Keratinocyte (primary cell): ENCODE measurements at regions not wholly inside any gene's neighbourhood (a gene's known extent, or its start where the extent isn't known, plus 50 kb on each side); places are given as distances from the start of the nearest gene placed in this dataset.

ENCODE experiments used
- DNase-seq: peaks from one replicate; pipeline ENCODE4 v3.0.0-alpha.2; 2011; ENCODE audit warnings: low read depth, missing footprints, low spot score
- FAIRE-seq: peaks from 2 replicates; lab custom pipeline; 2011; peaks lifted over from hg19 to GRCh38; lab: Jason Lieb, UNC
- H2AFZ ChIP-seq: 2 replicates; pipeline ENCODE4 v1.6.0; 2012; ENCODE audit warnings: low read length, control low read depth, inconsistent platforms; ENCODE audit not compliant: control insufficient read depth
- H3K27ac ChIP-seq: 2 replicates; pipeline ENCODE4 v1.5.1; 2011; ENCODE audit warnings: low read length; ENCODE audit not compliant: control insufficient read depth, insufficient read depth
- H3K27me3 ChIP-seq: 3 replicates; pipeline ENCODE4 v1.6.0; 2011; ENCODE audit warnings: low read length; ENCODE audit not compliant: control insufficient read depth, insufficient read depth; ENCODE audit errors: extremely low read depth
- H3K36me3 ChIP-seq, 2 experiments: 2 replicates in 1 of 2; 3 replicates in 1 of 2; pipeline ENCODE4 v1.5.1; 2011; ENCODE audit warnings: low read length in 2 of 2, mild to moderate bottlenecking in 1 of 2; ENCODE audit not compliant: control insufficient read depth in 2 of 2, insufficient read depth in 2 of 2; ENCODE audit errors: extremely low read depth in 1 of 2
- H3K4me1 ChIP-seq: 3 replicates; pipeline ENCODE4 v1.5.1; 2011; ENCODE audit warnings: low read length; ENCODE audit not compliant: control insufficient read depth, insufficient read depth; ENCODE audit errors: extremely low read depth
- H3K4me2 ChIP-seq: 3 replicates; pipeline ENCODE4 v1.6.0; 2011; ENCODE audit warnings: low read depth, low read length; ENCODE audit not compliant: control insufficient read depth, insufficient read depth; ENCODE audit errors: extremely low read depth
- H3K4me3 ChIP-seq, 3 experiments: fragments of 200-600 bp in 1 of 3; sonication (generic) in 1 of 3; 2 replicates in 2 of 3; 3 replicates in 1 of 3; pipeline ENCODE4 v1.5.1; 2011 to 2016; ENCODE audit warnings: low read length in 3 of 3, mild to moderate bottlenecking in 3 of 3, control low read depth in 2 of 3, inconsistent platforms in 1 of 3, low read depth in 1 of 3, mixed read lengths in 1 of 3, mixed run types in 1 of 3, moderate library complexity in 1 of 3; ENCODE audit not compliant: control insufficient read depth in 2 of 3, insufficient read depth in 2 of 3; ENCODE audit errors: extremely low read depth in 1 of 3
- H3K79me2 ChIP-seq: 2 replicates; pipeline ENCODE4 v1.6.0; 2012; ENCODE audit warnings: low read length; ENCODE audit not compliant: control insufficient read depth, insufficient read depth
- H3K9ac ChIP-seq: 3 replicates; pipeline ENCODE4 v1.6.0; 2011; ENCODE audit warnings: low read length; ENCODE audit not compliant: control insufficient read depth, insufficient read depth; ENCODE audit errors: extremely low read depth
- H3K9me1 ChIP-seq: 3 replicates; pipeline ENCODE4 v1.6.0; 2011; ENCODE audit warnings: low read length; ENCODE audit not compliant: control insufficient read depth, insufficient read depth; ENCODE audit errors: extremely low read depth
- H3K9me3 ChIP-seq: 2 replicates; pipeline ENCODE4 v1.5.1; 2012; ENCODE audit warnings: low read depth, low read length; ENCODE audit not compliant: control insufficient read depth
- H4K20me1 ChIP-seq: 3 replicates; pipeline ENCODE4 v1.6.0; 2011; ENCODE audit warnings: low read length; ENCODE audit not compliant: control insufficient read depth, insufficient read depth; ENCODE audit errors: extremely low read depth
- CTCF ChIP-seq, 3 experiments: IDR thresholded peaks in 1 of 3; conservative IDR thresholded peaks in 1 of 3; optimal IDR thresholded peaks in 1 of 3; 2 replicates in 2 of 3; 3 replicates in 1 of 3; pipeline versions ENCODE3 to v1.5.1; 2011; ENCODE audit warnings: low read length in 3 of 3, mild to moderate bottlenecking in 3 of 3, moderate library complexity in 2 of 3, control low read depth in 1 of 3, inconsistent platforms in 1 of 3; ENCODE audit not compliant: insufficient read depth in 2 of 3; ENCODE audit errors: extremely low read depth in 1 of 3
- EZH2 ChIP-seq: IDR thresholded peaks from one replicate; pipeline ENCODE4 v1.6.1; 2012; ENCODE audit warnings: inconsistent platforms, mild to moderate bottlenecking, low read length, moderate library complexity
- dilution Hi-C: fragments of 300-500 bp; cut with MboI; formaldehyde crosslinking; loops from one replicate; pipeline ENCODE4 v1.7.0; 2020; ENCODE audit warnings: low sequenced_read_pairs; ENCODE audit not compliant: extremely low pct_ligation_motif_present

- dilution Hi-C loops = no loop called here
- Histone ChIP-seq H4K20me1 (no peaks in the 10 kb centered on the region), H3K9me1 (no peaks in the 10 kb centered on the region), H3K9ac (no peak overlapping the region), H3K27me3 (peaks cover 4% of the 10 kb centered on the region), H3K9me3 (no peaks in the 10 kb centered on the region), H3K27ac (no peak overlapping the region), H3K36me3 (no peaks in the 10 kb centered on the region), H2AFZ (no peak overlapping the region), H3K79me2 (no peaks in the 10 kb centered on the region), H3K4me1 (no peaks in the 10 kb centered on the region), H3K4me2 (no peak overlapping the region), H3K4me3 (no peak overlapping the region)
- DNase-seq (no peak), FAIRE-seq (no peak)
- TF ChIP-seq CTCF (optimal IDR thresholded peaks at IDR 0.05 in 1 of 3, IDR thresholded peaks at IDR 0.05 in 1 of 3, conservative IDR thresholded peaks at IDR 0.05 in 1 of 3; ENCODE audit: extremely low read depth in 1 of 3, insufficient read depth in 2 of 3, low read length in 3 of 3) = no peak
- TF ChIP-seq EZH2 = no peak
Measured at GRCh38 chr20:60427516-60427915, 469.3 kb downstream of the CDH26 start.

- Histone ChIP-seq H3K9ac (no peak overlapping the region), H3K27me3 (peaks cover 4% of the 10 kb centered on the region), H3K4me1 (no peaks in the 10 kb centered on the region), H3K27ac (no peak overlapping the region), H3K79me2 (no peaks in the 10 kb centered on the region), H2AFZ (no peak overlapping the region), H3K36me3 (no peaks in the 10 kb centered on the region), H3K4me2 (no peak overlapping the region), H4K20me1 (no peaks in the 10 kb centered on the region), H3K9me1 (no peaks in the 10 kb centered on the region), H3K9me3 (no peaks in the 10 kb centered on the region), H3K4me3 (no peak overlapping the region)
- dilution Hi-C loops = no loop called here
- TF ChIP-seq CTCF (optimal IDR thresholded peaks at IDR 0.05 in 1 of 3, IDR thresholded peaks at IDR 0.05 in 1 of 3, conservative IDR thresholded peaks at IDR 0.05 in 1 of 3; ENCODE audit: extremely low read depth in 1 of 3, insufficient read depth in 2 of 3, low read length in 3 of 3) (no peak), EZH2 (no peak)
- FAIRE-seq (no peak), DNase-seq (no peak)
Measured at GRCh38 chr20:60428651-60429050, 470.4 kb downstream of the CDH26 start.
